ENCODE measurements at regions not wholly inside any gene's neighbourhood (a gene's known extent, or its start where the extent isn't known, plus 50 kb on each side); places are given as distances from the start of the nearest gene placed in this dataset.

DNA sequence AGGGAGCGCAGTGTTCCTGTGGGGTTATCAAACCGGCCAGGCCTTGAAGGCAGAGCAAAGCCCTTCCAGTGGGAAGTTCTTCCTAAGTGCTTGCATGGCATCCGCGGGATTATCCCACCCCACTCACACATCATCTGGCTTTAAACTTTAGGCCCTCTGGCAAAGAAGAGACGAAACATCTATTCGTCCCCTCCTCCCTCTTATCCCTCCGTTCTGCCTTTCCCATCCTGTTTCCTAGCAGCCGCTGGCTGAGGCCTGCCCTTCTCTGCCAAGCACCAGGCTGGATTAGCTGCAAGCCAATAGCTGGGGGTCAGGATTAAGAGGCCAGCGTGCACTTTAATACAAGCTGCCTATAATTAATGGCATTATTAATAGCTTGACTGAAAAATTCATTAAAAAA lies 621.0 kb downstream of the PKHD1 start:
- Histone ChIP-seq H3K9me3 (ENCODE audit: low read depth, low read length) (peaks cover 4% of the 10 kb centered on the region), H3K27ac (ENCODE audit: low read depth, low read length) (no peak overlapping the region), H4K20me1 (ENCODE audit: insufficient read depth, low read length) (no peaks in the 10 kb centered on the region), H2AFZ (ENCODE audit: low read length) (no peak overlapping the region), H3K4me2 (ENCODE audit: insufficient read depth, low read length) (no peak overlapping the region), H3K4me1 (ENCODE audit: insufficient read depth, low read length) (no peaks in the 10 kb centered on the region), H3K36me3 (ENCODE audit: insufficient read depth, low read length) (no peaks in the 10 kb centered on the region), H3K79me2 (ENCODE audit: insufficient read depth, low read length) (no peaks in the 10 kb centered on the region), H3K4me3 (ENCODE audit: insufficient read depth, low read length) (no peak overlapping the region), H3K27me3 (ENCODE audit: insufficient read depth, low read length) (no peaks in the 10 kb centered on the region)
- no peak for DNase-seq (ENCODE audit: insufficient read length, low spot score, missing footprints)
- TF ChIP-seq, protein P1, sequence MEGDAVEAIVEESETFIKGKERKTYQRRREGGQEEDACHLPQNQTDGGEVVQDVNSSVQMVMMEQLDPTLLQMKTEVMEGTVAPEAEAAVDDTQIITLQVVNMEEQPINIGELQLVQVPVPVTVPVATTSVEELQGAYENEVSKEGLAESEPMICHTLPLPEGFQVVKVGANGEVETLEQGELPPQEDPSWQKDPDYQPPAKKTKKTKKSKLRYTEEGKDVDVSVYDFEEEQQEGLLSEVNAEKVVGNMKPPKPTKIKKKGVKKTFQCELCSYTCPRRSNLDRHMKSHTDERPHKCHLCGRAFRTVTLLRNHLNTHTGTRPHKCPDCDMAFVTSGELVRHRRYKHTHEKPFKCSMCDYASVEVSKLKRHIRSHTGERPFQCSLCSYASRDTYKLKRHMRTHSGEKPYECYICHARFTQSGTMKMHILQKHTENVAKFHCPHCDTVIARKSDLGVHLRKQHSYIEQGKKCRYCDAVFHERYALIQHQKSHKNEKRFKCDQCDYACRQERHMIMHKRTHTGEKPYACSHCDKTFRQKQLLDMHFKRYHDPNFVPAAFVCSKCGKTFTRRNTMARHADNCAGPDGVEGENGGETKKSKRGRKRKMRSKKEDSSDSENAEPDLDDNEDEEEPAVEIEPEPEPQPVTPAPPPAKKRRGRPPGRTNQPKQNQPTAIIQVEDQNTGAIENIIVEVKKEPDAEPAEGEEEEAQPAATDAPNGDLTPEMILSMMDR (IDR thresholded peaks at IDR 0.05; ENCODE audit: extremely low read depth, low read depth, low read length): no peak

DNA sequence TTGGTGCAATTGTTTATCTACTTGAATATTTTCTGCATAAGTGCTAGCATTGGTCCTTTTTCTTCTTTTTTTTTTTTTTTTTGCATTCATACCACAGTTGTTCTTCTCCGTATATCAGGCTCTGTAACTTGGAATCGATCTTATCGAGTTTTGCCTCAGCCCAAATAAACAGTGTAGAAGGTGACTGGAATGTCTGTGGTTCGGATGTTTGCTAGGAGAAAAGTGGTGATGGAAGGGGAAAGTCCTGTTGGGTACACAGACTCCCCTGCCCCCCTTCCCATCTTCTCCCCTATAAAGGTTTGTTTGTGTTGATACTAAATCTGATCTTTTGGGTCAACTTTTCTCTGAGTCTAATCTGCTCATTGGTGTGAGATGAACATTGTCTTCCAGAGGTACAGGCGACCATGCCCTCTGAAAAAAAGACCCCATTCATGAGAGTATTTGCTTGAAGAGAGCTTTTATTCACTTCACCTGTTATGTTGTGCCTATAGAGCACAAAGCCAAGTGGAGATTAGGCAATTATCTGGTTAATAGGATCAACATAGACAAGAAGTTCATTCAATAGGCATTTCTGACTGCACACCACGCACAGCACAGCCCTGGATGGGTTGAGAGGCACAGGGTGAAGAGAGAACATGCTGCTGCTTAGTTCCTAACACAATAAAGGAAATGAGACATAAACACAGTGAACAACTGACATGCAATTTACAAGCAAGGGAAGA lies 620.0 kb downstream of the PKHD1 start:
- H3K27me3 ChIP-seq (ENCODE audit: insufficient read depth, low read length): no peaks in the 10 kb centered on the region
- H3K36me3 ChIP-seq (ENCODE audit: insufficient read depth, low read length): no peaks in the 10 kb centered on the region
- H3K27ac ChIP-seq (ENCODE audit: low read depth, low read length): no peak overlapping the region
- no peaks in the 10 kb centered on the region for H3K79me2 ChIP-seq (ENCODE audit: insufficient read depth, low read length)
- TF ChIP-seq, protein P1 (IDR thresholded peaks at IDR 0.05; ENCODE audit: extremely low read depth, low read depth, low read length): no peak
- H3K4me3 ChIP-seq (ENCODE audit: insufficient read depth, low read length): no peak overlapping the region
- H3K9me3 ChIP-seq (ENCODE audit: low read depth, low read length): peaks cover 4% of the 10 kb centered on the region
- H2AFZ ChIP-seq (ENCODE audit: low read length): no peak overlapping the region
- no peaks in the 10 kb centered on the region for H3K4me1 ChIP-seq (ENCODE audit: insufficient read depth, low read length)
- H3K4me2 ChIP-seq (ENCODE audit: insufficient read depth, low read length): no peak overlapping the region
- DNase-seq (ENCODE audit: insufficient read length, low spot score, missing footprints): no peak
- H4K20me1 ChIP-seq (ENCODE audit: insufficient read depth, low read length): no peaks in the 10 kb centered on the region

DNA sequence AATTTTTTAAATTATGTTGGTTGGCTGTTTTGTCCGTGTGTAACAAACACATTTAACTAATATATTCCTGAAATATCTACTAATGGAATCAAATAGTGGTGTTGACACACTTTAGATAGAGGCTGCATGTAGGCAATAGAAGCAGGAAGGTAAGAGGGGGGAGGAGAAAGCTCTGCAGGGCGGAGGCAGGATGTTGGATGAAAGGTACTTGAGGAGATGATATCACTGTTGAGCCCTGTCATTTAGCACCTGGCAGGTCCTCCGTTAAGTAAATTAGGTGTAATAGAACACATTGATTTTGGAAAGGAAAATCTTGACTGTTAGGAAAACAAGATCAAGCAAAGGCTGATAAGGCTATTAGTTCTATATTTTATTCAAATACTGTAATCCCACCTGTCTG lies 618.7 kb downstream of the PKHD1 start:
- Histone ChIP-seq H3K27ac (ENCODE audit: low read depth, low read length) (no peak overlapping the region), H3K4me1 (ENCODE audit: insufficient read depth, low read length) (no peaks in the 10 kb centered on the region), H3K4me2 (ENCODE audit: insufficient read depth, low read length) (no peak overlapping the region), H2AFZ (ENCODE audit: low read length) (no peak overlapping the region), H3K4me3 (ENCODE audit: insufficient read depth, low read length) (no peak overlapping the region), H3K36me3 (ENCODE audit: insufficient read depth, low read length) (no peaks in the 10 kb centered on the region), H3K79me2 (ENCODE audit: insufficient read depth, low read length) (no peaks in the 10 kb centered on the region), H3K27me3 (ENCODE audit: insufficient read depth, low read length) (no peaks in the 10 kb centered on the region), H4K20me1 (ENCODE audit: insufficient read depth, low read length) (no peaks in the 10 kb centered on the region), H3K9me3 (ENCODE audit: low read depth, low read length) (peaks cover 4% of the 10 kb centered on the region)
- TF ChIP-seq, protein P1 (IDR thresholded peaks at IDR 0.05; ENCODE audit: extremely low read depth, low read depth, low read length): no peak
- DNase-seq (ENCODE audit: insufficient read length, low spot score, missing footprints): no peak

DNA sequence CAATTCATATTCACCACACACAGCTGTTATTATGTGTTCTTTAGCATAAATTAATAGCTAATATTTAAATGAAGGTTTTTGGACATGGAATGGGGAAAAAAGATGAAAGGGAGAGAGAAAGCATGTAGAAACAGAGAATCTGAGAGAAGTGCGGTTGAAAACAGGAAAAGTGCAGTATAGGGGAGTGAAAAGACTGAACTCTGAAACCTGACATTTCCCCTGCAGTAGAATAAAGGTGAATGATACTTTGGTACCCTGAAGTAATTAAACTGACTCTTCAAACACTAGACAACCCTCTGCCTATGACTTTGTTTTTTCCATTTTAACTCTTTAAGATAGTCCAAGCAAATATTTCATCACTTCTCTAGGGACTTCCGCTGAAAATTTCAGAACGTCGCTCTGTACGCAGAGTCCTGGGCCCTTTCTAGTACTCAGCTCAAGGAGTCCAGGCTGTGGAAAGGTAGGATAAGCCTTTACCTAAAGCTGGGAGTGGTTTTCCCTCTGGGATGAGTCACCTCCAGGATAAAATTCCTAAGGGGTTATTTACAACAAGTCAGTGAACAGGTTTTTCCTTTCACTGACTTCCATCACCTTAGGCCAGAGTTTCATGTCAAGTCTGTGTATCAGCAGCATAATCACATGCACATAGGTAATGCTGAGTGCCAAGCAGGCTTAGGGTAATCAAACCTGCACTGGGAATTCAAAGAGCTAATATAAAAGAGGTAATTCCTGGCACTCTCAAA lies 614.5 kb downstream of the PKHD1 start:
- Histone ChIP-seq H4K20me1 (ENCODE audit: insufficient read depth, low read length) (no peaks in the 10 kb centered on the region), H2AFZ (ENCODE audit: low read length) (no peak overlapping the region), H3K79me2 (ENCODE audit: insufficient read depth, low read length) (no peaks in the 10 kb centered on the region), H3K36me3 (ENCODE audit: insufficient read depth, low read length) (no peaks in the 10 kb centered on the region), H3K27ac (ENCODE audit: low read depth, low read length) (no peak overlapping the region), H3K9me3 (ENCODE audit: low read depth, low read length) (peaks cover 2% of the 10 kb centered on the region), H3K27me3 (ENCODE audit: insufficient read depth, low read length) (no peaks in the 10 kb centered on the region), H3K4me3 (ENCODE audit: insufficient read depth, low read length) (no peak overlapping the region), H3K4me2 (ENCODE audit: insufficient read depth, low read length) (no peak overlapping the region), H3K4me1 (ENCODE audit: insufficient read depth, low read length) (no peaks in the 10 kb centered on the region)
- DNase-seq (ENCODE audit: insufficient read length, low spot score, missing footprints): no peak
- TF ChIP-seq, protein P1 (IDR thresholded peaks at IDR 0.05; ENCODE audit: extremely low read depth, low read depth, low read length): no peak

Measured in osteoblast (primary cell).